WTC11 (cell line): ENCODE measurements at regions not wholly inside any gene's neighbourhood (a gene's known extent, or its start where the extent isn't known, plus 50 kb on each side); places are given as distances from the start of the nearest gene placed in this dataset.

Experiments
- ATAC-seq: fragments of 200-7000 bp; cut with Tn5 transposase; 2 replicates; pipeline ENCODE4 v1.10.0; 2021; ENCODE audit warnings: mild to moderate bottlenecking, moderate library complexity
- CTCF ChIA-PET: fragments of 300-600 bp; sonication (Branson Sonifier 250); formaldehyde crosslinking; loops from one replicate; lab custom pipeline; 2021; ENCODE audit warnings: antibody characterized with exemption; lab: Charles Lee
- POLR2A ChIA-PET: fragments of 350-600 bp; sonication (Branson Sonifier 250); formaldehyde crosslinking; loops from one replicate; lab custom pipeline; 2021; ENCODE audit warnings: antibody characterized with exemption; lab: Charles Lee
- DNase-seq: peaks from one replicate; pipeline ENCODE4 v3.0.0; 2021; ENCODE audit warnings: low spot score
- H3K27ac Mint-ChIP-seq: 2 replicates; pipeline ENCODE4 v1.8.0; 2021; ENCODE audit warnings: mixed read lengths
- H3K27me3 Mint-ChIP-seq: 2 replicates; pipeline ENCODE4 v1.8.0; 2021; ENCODE audit warnings: low read depth, mild to moderate bottlenecking, moderate library complexity, mixed read lengths
- H3K36me3 Mint-ChIP-seq: 2 replicates; pipeline ENCODE4 v1.8.0; 2021; ENCODE audit warnings: mixed read lengths
- H3K4me1 Mint-ChIP-seq: 2 replicates; pipeline ENCODE4 v1.8.0; 2022; ENCODE audit warnings: mixed read lengths
- H3K4me3 Mint-ChIP-seq: 2 replicates; pipeline ENCODE4 v1.8.0; 2021; ENCODE audit warnings: mild to moderate bottlenecking, moderate library complexity, mixed read lengths
- H3K9me3 Mint-ChIP-seq: 2 replicates; pipeline ENCODE4 v1.8.0; 2021; ENCODE audit warnings: mixed read lengths
- CBFB ChIP-seq: sonication (generic); formaldehyde crosslinking; IDR thresholded peaks from 2 replicates; pipeline ENCODE4 v1.8.1; 2022; ENCODE audit warnings: mild to moderate bottlenecking, low read depth, missing genetic modification reagents
- FOXJ3 ChIP-seq: sonication (generic); formaldehyde crosslinking; IDR thresholded peaks from 2 replicates; pipeline ENCODE4 v1.9.0; 2021; ENCODE audit warnings: missing genetic modification reagents, mild to moderate bottlenecking, borderline replicate concordance
- FOXP1 ChIP-seq: sonication (generic); formaldehyde crosslinking; IDR thresholded peaks from 2 replicates; pipeline ENCODE4 v1.8.0; 2022; ENCODE audit warnings: missing genetic modification reagents, mild to moderate bottlenecking, moderate library complexity, borderline replicate concordance
- GABPB1 ChIP-seq: sonication (generic); formaldehyde crosslinking; IDR thresholded peaks from 2 replicates; pipeline ENCODE4 v1.8.1; 2023; ENCODE audit warnings: mild to moderate bottlenecking, missing genetic modification reagents
- GRHL2 ChIP-seq: fragments of 250-450 bp; sonication (Bioruptor Pico); IDR thresholded peaks from 2 replicates; pipeline ENCODE4 v1.8.0; 2022; ENCODE audit warnings: mild to moderate bottlenecking, moderate library complexity; ENCODE audit not compliant: insufficient replicate concordance, severe bottlenecking
- JAZF1 ChIP-seq: fragments of 250-450 bp; sonication (Bioruptor Pico); IDR thresholded peaks from 2 replicates; pipeline ENCODE4 v1.9.0; 2021; ENCODE audit warnings: moderate library complexity, mild to moderate bottlenecking, inconsistent platforms
- NFATC4 ChIP-seq: fragments of 250-450 bp; sonication (Bioruptor Pico); IDR thresholded peaks from 2 replicates; pipeline ENCODE4 v1.9.0; 2021; ENCODE audit warnings: mild to moderate bottlenecking
- NFE2L1 ChIP-seq: sonication (generic); formaldehyde crosslinking; IDR thresholded peaks from 2 replicates; pipeline ENCODE4 v1.8.1; 2023; ENCODE audit warnings: missing genetic modification reagents
- NFYB ChIP-seq: sonication (generic); formaldehyde crosslinking; conservative IDR thresholded peaks from 2 replicates; pipeline ENCODE4 v1.8.0; 2022; ENCODE audit warnings: low read depth, missing genetic modification reagents
- NR1H2 ChIP-seq: sonication (generic); formaldehyde crosslinking; IDR thresholded peaks from 2 replicates; pipeline ENCODE4 v1.9.0; 2021; ENCODE audit warnings: mild to moderate bottlenecking, moderate library complexity, missing genetic modification reagents
- NR2C2 ChIP-seq: sonication (generic); formaldehyde crosslinking; IDR thresholded peaks from 2 replicates; pipeline ENCODE4 v1.8.0; 2022; ENCODE audit warnings: mild to moderate bottlenecking, missing genetic modification reagents
- SMAD4 ChIP-seq: sonication (generic); formaldehyde crosslinking; IDR thresholded peaks from 2 replicates; pipeline ENCODE4 v1.8.0; 2022; ENCODE audit warnings: mild to moderate bottlenecking, missing genetic modification reagents
- SOX15 ChIP-seq: fragments of 250-450 bp; sonication (Bioruptor Pico); IDR thresholded peaks from 2 replicates; pipeline ENCODE4 v1.9.0; 2021; ENCODE audit warnings: mild to moderate bottlenecking
- TCF7 ChIP-seq: sonication (generic); formaldehyde crosslinking; IDR thresholded peaks from 2 replicates; pipeline ENCODE4 v1.8.0; 2022; ENCODE audit warnings: mild to moderate bottlenecking, low read depth, missing genetic modification reagents, moderate library complexity
- TEAD4 ChIP-seq: sonication (generic); formaldehyde crosslinking; IDR thresholded peaks from 2 replicates; pipeline ENCODE4 v1.8.0; 2022; ENCODE audit warnings: mild to moderate bottlenecking, missing genetic modification reagents
- ZBTB21 ChIP-seq: sonication (generic); formaldehyde crosslinking; IDR thresholded peaks from 2 replicates; pipeline ENCODE4 v1.8.1; 2023; ENCODE audit warnings: mild to moderate bottlenecking, missing genetic modification reagents, borderline replicate concordance
- ZBTB43 ChIP-seq: sonication (generic); formaldehyde crosslinking; IDR thresholded peaks from 2 replicates; pipeline ENCODE4 v1.8.1; 2023; ENCODE audit warnings: mild to moderate bottlenecking, missing genetic modification reagents
- ZNF219 ChIP-seq: sonication (generic); formaldehyde crosslinking; IDR thresholded peaks from 2 replicates; pipeline ENCODE4 v1.8.0; 2023; ENCODE audit warnings: missing genetic modification reagents, mild to moderate bottlenecking, borderline replicate concordance
- ZNF416 ChIP-seq: fragments of 250-450 bp; sonication (Bioruptor Pico); IDR thresholded peaks from 2 replicates; pipeline ENCODE4 v1.9.0; 2021; ENCODE audit warnings: mild to moderate bottlenecking, inconsistent platforms
- ZSCAN18 ChIP-seq: fragments of 250-450 bp; sonication (Bioruptor Pico); IDR thresholded peaks from 2 replicates; pipeline ENCODE4 v2.1.2; 2022; ENCODE audit warnings: mild to moderate bottlenecking, moderate library complexity
- TF ChIP-seq, protein P1 (sequence below): sonication (generic); formaldehyde crosslinking; IDR thresholded peaks from 2 replicates; pipeline ENCODE4 v1.8.1; 2023; ENCODE audit warnings: mild to moderate bottlenecking, missing genetic modification reagents

DNA sequence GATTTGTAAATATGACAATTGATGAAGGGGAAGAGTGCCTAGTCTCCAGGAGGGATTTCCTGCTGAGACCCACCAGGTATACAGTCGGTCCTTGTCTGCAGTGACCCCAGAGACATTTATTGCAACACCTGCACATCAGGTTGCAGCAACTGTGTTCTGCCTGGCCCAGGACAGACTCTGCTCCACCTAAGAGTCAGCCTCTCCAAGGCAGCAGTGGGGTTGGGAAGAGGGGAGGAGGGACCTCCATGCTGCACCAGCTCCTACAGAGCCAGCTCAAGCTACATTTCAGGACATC lies 120.4 kb upstream of the IRF2BP2 start:
- POLR2A ChIA-PET: no interaction called here
- Mint-ChIP-seq H3K4me1 (peaks cover 33% of the 10 kb centered on the region), H3K27me3 (no peaks in the 10 kb centered on the region), H3K36me3 (no peaks in the 10 kb centered on the region), H3K9me3 (no peaks in the 10 kb centered on the region), H3K27ac (no peak overlapping the region), H3K4me3 (no peak overlapping the region)
- DNase-seq: no peak
- TF ChIP-seq SMAD4 (CRISPR knock-in tag) (no peak), GABPB1 (CRISPR knock-in tag) (peak; percentile 94)
- CTCF ChIA-PET: no interaction called here
- ATAC-seq: no peak

- ATAC-seq (no peak), DNase-seq (no peak)
- no peak overlapping the region; the same call in 1 of the 2 replicates for H3K27ac Mint-ChIP-seq
- no peaks in the 10 kb centered on the region for H3K27me3 Mint-ChIP-seq
- H3K9me3 Mint-ChIP-seq: no peaks in the 10 kb centered on the region
- peaks cover 33% of the 10 kb centered on the region for H3K4me1 Mint-ChIP-seq
- no peaks in the 10 kb centered on the region for H3K36me3 Mint-ChIP-seq
- TF ChIP-seq NR1H2 (CRISPR knock-in tag) (no peak), SMAD4 (CRISPR knock-in tag) (no peak)
- no peak overlapping the region for H3K4me3 Mint-ChIP-seq
- ChIA-PET CTCF (no interaction called here), POLR2A (no interaction called here)
Observed at GRCh38 chr1:234729561-234730474, 119.8 kb upstream of the IRF2BP2 start.

DNA sequence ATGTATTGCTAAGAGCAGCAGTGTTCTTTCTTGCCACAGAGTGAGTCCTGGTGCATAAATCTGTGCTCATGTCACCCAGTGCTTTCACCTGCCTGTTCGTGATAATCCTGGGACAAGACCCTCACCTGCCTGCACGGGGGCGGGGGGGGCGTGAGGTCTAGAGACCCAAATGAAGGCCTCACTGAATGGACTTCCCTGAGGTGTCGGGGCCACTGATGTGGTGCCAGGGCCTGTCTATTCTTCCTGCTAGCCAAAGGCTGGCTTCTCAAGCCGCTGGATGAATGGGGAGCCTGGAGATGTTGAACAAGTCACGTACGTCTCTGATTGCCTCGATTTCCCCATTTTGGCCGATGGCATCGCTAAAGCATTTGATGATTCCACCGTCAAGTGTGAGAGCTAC lies 118.8 kb upstream of the IRF2BP2 start:
- Mint-ChIP-seq H3K4me1 (peaks cover 41% of the 10 kb centered on the region), H3K4me3 (no peak overlapping the region), H3K36me3 (no peaks in the 10 kb centered on the region)
- ChIA-PET CTCF (no interaction called here), POLR2A (no interaction called here)
- ATAC-seq: no peak
- TF ChIP-seq CBFB (CRISPR knock-in tag): no peak
- no peak for TF ChIP-seq ZNF416 (CRISPR knock-in tag)
- TF ChIP-seq TCF7 (CRISPR knock-in tag): no peak
- TF ChIP-seq ZNF219 (CRISPR knock-in tag): no peak
- TF ChIP-seq, protein P1, sequence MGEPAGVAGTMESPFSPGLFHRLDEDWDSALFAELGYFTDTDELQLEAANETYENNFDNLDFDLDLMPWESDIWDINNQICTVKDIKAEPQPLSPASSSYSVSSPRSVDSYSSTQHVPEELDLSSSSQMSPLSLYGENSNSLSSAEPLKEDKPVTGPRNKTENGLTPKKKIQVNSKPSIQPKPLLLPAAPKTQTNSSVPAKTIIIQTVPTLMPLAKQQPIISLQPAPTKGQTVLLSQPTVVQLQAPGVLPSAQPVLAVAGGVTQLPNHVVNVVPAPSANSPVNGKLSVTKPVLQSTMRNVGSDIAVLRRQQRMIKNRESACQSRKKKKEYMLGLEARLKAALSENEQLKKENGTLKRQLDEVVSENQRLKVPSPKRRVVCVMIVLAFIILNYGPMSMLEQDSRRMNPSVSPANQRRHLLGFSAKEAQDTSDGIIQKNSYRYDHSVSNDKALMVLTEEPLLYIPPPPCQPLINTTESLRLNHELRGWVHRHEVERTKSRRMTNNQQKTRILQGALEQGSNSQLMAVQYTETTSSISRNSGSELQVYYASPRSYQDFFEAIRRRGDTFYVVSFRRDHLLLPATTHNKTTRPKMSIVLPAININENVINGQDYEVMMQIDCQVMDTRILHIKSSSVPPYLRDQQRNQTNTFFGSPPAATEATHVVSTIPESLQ (CRISPR knock-in tag): no peak
- no peak for TF ChIP-seq GRHL2 (CRISPR knock-in tag)
- no peak for TF ChIP-seq FOXP1 (CRISPR knock-in tag)
- no peak for TF ChIP-seq GABPB1 (CRISPR knock-in tag)
- TF ChIP-seq NFE2L1: no peak
- no peak for TF ChIP-seq FOXJ3 (CRISPR knock-in tag)
- TF ChIP-seq ZBTB43 (CRISPR knock-in tag): no peak
- TF ChIP-seq SOX15 (CRISPR knock-in tag): no peak
- no peak for TF ChIP-seq ZSCAN18 (CRISPR knock-in tag)
- TF ChIP-seq TEAD4 (CRISPR knock-in tag): no peak
- TF ChIP-seq ZBTB21 (CRISPR knock-in tag): no peak
- no peak for TF ChIP-seq JAZF1 (CRISPR knock-in tag)
- no peak for TF ChIP-seq NFYB
- no peak for TF ChIP-seq NFATC4
- TF ChIP-seq NR2C2 (CRISPR knock-in tag): no peak
- TF ChIP-seq, all 79 proteins: peak for 0
- H3K9me3 Mint-ChIP-seq: no peaks in the 10 kb centered on the region
- DNase-seq: no peak
- no peak overlapping the region for H3K27ac Mint-ChIP-seq
- no peaks in the 10 kb centered on the region for H3K27me3 Mint-ChIP-seq
